HT1080 (cell line): ENCODE measurements at regions not wholly inside any gene's neighbourhood (a gene's known extent, or its start where the extent isn't known, plus 50 kb on each side); places are given as distances from the start of the nearest gene placed in this dataset.

ENCODE experiments used
- DNase-seq: peaks from one replicate; pipeline ENCODE4 v3.0.0-alpha.2; 2015; ENCODE audit warnings: low read depth

- no peak for DNase-seq
Observed at GRCh38 chr2:175468431-175469098, 287.1 kb upstream of the ATP5MC3 start.

DNA sequence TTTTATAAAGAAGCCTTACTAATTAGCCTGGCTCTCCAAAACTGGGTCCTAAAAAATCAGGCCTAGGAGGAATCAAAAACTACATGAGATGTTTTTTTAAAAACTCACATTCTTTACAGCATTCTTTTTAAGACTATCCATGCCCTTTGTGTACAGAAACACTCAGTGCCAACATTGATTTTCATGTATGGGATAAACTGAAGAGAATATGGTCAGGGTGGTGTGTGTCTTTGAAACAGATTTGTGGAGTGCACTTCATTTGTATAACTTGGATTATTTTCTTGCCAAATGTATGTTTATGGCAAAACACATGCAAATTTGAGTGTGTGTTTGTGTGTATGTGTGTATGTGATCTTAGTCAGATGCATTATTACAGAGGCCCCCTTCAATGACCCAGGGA lies 283.6 kb upstream of the ATP5MC3 start:
- DNase-seq = no peak

- no peak for DNase-seq
Observed at GRCh38 chr2:175464311-175464670, 282.8 kb upstream of the ATP5MC3 start.

DNA sequence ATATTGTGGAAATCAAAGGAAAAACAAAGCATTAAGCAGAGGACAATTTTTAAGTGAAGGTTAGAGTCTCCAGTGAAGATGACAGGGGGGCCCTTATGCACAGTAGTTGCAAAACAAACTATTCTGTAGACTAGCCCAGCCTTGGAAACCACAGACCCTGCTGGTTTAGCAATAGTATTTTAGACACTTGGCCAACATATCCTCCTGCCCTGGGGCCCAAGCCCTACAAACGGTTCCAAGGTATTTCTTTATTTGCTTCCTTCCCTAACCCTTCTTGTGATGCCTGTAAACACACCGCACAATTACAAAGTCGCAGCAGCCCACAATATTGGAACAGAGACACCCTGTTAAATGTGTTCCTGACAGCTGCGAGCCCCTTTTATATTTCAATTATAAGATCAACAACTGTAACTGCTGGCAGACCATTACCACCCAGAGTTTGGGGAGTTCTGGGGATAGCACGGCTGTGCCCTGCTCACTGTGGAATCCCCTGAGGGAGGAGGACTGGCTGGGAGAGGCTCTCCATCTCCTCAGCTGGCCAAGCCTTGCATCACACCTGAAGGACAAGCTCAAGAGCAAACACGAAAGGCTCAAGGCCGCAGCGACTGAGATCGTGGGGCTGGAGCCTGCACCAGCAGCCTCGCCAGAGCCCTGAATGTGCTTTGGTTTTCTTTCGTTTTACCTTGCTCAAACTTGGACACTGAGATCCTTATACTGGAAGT lies 282.2 kb upstream of the ATP5MC3 start:
- DNase-seq = no peak

DNA sequence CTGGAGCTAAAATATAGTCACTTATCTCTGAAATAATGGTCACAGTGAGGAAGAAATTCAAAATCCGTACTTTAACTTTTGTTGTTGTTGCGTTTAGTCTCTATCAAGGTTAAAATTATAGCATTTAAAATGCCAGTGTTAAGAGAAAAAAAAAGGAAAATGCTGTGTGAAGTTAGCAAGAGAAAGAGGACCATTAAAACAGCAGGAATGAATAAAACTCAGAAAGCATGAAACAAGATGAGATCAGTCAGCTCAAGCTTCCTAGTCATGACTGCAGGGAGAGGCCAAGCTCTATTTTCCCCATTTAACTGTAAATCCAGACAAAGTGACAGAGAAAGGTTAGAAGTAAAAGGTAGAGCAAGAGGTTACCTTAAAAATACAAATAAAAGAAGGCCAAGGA lies 281.7 kb upstream of the ATP5MC3 start:
- no peak for DNase-seq

DNA sequence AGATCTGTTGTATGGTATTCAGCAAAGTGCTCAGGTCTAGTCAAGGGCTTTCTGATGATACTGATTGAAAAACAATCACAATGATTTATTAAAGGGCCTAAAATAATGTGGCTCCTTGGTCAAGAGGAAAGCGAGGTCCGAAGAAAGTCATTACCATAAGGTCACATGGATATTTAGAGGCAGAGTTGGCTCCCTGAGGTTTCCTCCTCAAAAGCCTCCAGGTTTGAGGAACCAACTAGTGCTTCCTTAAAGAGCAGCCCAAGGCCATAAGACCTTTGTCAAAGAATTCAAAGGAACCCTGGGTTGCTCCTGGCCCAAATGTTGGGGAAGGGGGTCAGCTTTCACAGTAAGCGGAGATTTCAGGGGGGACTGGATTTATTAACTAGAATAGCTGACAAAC lies 280.7 kb upstream of the ATP5MC3 start:
- DNase-seq = no peak

DNA sequence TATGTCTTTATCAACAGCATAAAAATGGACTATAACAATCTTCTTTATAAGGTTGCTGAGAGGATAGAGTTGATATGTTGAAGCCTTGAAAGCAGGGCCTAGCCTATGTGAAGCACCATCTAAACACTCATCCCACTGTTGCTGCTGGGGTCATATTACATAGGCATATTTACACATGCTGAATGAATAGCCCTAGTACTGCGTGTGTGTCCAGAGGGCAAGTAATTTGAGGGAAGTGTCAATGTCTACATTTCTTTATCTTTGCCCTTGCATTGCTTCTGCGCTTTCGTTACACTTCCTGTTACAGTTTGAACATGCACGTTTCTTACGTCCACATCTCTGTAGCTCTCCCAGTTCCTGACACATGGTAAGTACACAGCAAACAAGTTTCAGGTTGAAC lies 280.3 kb upstream of the ATP5MC3 start:
- DNase-seq = no peak

GRCh38 chr2:175457895-175458448 lies 276.5 kb upstream of the ATP5MC3 start:
- DNase-seq = no peak

DNA sequence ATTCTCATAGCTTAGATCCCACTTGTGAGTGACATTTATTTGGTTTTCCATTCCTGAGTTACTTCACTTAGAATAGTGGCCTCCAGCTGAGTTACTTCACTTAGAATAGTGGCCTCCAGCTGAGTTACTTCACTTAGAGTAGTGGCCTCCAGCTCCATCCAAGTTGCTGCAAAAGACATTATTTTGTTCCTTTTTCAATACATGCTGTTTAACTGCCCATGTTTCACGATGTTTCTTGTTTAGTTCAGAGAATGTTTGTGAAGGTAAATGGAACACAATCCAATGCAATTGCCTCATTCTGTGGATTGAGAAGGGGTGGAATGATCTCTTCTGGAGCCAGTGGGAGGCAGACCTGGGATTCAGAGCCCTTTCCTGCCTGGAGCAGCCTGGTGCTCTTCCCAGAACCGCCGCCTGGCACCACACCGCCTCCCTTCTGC lies 273.5 kb upstream of the ATP5MC3 start:
- DNase-seq = no peak

GRCh38 chr2:175450029-175450760 lies 268.7 kb upstream of the ATP5MC3 start:
- no peak for DNase-seq

DNA sequence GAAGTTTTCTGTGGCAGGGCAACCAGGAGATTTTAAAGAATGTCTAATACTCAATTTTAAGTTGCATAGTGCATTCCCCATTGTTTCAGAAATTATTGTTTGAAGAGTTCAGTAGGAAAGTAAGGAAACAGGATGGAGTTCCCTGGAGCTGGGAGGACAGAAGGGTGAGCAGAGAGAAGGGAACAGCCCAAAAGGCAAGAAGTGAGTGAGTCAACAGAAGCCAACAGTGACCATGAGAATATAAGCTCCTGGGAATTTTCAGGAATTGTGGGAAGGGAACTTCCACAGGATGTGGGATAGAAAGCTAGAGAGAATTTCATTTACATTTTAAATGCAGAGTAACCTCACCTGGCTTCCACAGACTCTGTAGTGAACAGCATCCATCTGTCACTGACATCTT lies 268.1 kb upstream of the ATP5MC3 start:
- peak; percentile 30 for DNase-seq

DNA sequence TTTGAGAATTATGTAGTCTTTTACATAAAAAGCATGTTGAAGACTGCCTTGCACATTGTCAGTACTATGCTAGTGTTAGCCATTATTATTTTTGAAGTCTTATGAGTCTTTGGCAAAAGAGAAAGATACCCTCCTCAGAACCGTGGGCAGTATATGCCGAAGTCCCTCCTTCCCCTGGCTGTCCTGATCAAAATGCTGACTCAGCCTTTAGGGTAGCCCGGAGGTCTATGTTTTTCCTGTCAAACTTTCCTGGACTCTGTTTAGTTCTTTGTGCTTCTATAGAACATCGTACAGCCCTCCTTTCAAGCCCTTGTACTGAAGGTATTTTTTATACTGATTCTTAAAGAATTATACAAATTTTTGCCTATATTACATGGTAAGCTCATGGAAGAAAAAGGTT lies 264.7 kb upstream of the ATP5MC3 start:
- no peak for DNase-seq

DNA sequence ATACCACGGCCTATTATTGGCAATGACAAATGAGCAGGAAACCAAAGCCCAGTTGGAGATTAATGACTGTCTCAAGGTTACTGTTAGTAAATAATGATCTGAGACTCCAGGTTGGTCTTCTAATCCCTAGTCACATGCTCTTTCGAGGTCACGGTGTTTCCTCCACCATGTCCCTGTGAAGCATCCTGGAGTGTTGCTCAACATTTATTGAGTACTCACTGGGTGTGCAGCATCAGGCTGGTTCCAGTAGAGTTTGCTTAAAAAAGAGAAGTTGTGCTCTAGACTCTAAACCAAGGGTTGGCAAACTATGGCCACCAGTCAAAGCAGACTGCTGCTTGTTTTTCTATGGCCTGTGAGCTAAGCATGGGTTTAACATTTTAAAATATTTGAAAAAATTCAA lies 263.8 kb upstream of the ATP5MC3 start:
- no peak for DNase-seq

- no peak for DNase-seq
Observed at GRCh38 chr2:175442441-175442840, 260.9 kb upstream of the ATP5MC3 start.

- DNase-seq = no peak
Observed at GRCh38 chr2:175441181-175441761, 259.8 kb upstream of the ATP5MC3 start.

DNA sequence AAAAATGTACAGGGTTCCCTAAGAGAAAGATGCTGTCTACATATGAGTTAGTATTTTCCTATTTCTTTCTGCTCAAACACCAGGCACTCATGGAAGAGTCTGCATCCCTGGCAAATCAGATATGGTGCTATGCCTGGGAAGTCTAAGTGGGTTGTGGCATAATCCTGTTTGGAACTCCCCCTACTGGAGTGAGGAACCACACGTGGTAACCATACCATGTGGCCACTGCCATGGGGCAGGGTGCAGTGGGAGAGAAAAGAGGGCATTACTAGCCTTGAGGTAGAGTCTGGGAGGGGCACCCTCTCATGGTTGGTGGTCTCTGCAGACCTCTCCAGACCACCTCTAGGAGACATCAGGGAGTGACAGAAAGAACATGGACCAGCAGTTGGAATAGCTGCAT lies 257.9 kb upstream of the ATP5MC3 start:
- DNase-seq = no peak

- DNase-seq = no peak
Observed at GRCh38 chr2:175437167-175437566, 255.7 kb upstream of the ATP5MC3 start.

- no peak for DNase-seq
Observed at GRCh38 chr2:175436076-175436475, 254.6 kb upstream of the ATP5MC3 start.

GRCh38 chr2:175435012-175435411 lies 253.5 kb upstream of the ATP5MC3 start:
- DNase-seq = no peak

GRCh38 chr2:175432793-175433192 lies 251.3 kb upstream of the ATP5MC3 start:
- DNase-seq = no peak

DNA sequence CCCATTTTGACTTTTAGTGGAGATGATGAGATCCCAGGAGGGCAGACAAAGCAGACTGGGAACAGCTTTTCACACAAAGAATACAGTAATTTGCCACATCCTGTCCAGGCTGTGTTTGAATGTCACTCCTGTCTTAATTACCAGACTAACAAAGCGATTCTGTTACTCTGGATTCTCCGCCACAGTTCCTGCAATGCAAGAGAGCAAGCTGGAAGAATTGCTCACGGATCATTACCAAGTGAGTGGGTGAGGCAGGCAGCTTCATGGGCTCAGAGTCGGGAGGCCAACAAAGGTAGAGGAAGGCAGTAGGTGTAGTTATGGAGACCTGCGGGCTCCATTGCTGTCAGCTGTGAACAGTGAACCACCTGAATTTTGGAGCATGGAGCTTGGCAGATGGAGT lies 250.5 kb upstream of the ATP5MC3 start:
- no peak for DNase-seq
